IMR-90 (cell line): ENCODE measurements at regions not wholly inside any gene's neighbourhood (a gene's known extent, or its start where the extent isn't known, plus 50 kb on each side); places are given as distances from the start of the nearest gene placed in this dataset.

Experiments used
- ATAC-seq: fragments of 200-7000 bp; cut with Tn5 transposase; 2 replicates; pipeline ENCODE4 v1.9.1; 2020; ENCODE audit warnings: low read depth, mild to moderate bottlenecking, moderate library complexity
- BruUV-seq: library from RNA; stranded (reverse); fragments of 400-500 nt; replicated peaks from 2 replicates; lab custom pipeline; 2021; lab: Mats Ljungman, UMichigan
- CTCF ChIA-PET: fragments of 300-600 bp; formaldehyde crosslinking; extraction: SDS; loops from one replicate; lab custom pipeline; 2021; ENCODE audit warnings: antibody characterized with exemption; lab: Yijun Ruan, JAX
- POLR2A ChIA-PET: fragments of 300-600 bp; sonication (Branson Sonifier 250); formaldehyde crosslinking; loops from one replicate; lab custom pipeline; 2022; ENCODE audit warnings: antibody characterized with exemption; ENCODE audit not compliant: unreplicated experiment; lab: Charles Lee
- DNase-seq: peaks from one replicate; pipeline ENCODE4 v3.0.0; 2013
- H2AFZ ChIP-seq: replicated peaks from 2 replicates; pipeline ENCODE3; 2013; ENCODE audit warnings: low read length, mild to moderate bottlenecking; ENCODE audit not compliant: poor library complexity
- H2AK5ac ChIP-seq: 2 replicates; pipeline ENCODE4 v1.6.1; 2013; ENCODE audit warnings: low read depth, low read length, inconsistent platforms
- H2AK9ac ChIP-seq: replicated peaks from 2 replicates; pipeline ENCODE3; 2013; ENCODE audit warnings: mild to moderate bottlenecking, low read depth, low read length, moderate library complexity; ENCODE audit not compliant: poor library complexity
- H2BK120ac ChIP-seq: 2 replicates; pipeline ENCODE4 v1.6.1; 2013; ENCODE audit warnings: low read depth, low read length, inconsistent platforms
- H2BK15ac ChIP-seq: 3 replicates; pipeline ENCODE4 v1.6.1; 2013; ENCODE audit warnings: low read depth, low read length, inconsistent platforms
- H2BK20ac ChIP-seq: 2 replicates; pipeline ENCODE4 v1.6.1; 2013; ENCODE audit warnings: low read depth, mild to moderate bottlenecking, inconsistent platforms, low read length, moderate library complexity
- H2BK5ac ChIP-seq: 2 replicates; pipeline ENCODE4 v1.6.1; 2013; ENCODE audit warnings: mild to moderate bottlenecking, low read depth, low read length, inconsistent platforms; ENCODE audit not compliant: poor library complexity, severe bottlenecking
- H3K14ac ChIP-seq: replicated peaks from 2 replicates; pipeline ENCODE4 v1.6.1; 2013; ENCODE audit warnings: low read depth, low read length, inconsistent platforms
- H3K18ac ChIP-seq: 2 replicates; pipeline ENCODE4 v1.6.1; 2013; ENCODE audit warnings: low read depth, low read length, control low read depth
- H3K23ac ChIP-seq: 2 replicates; pipeline ENCODE4 v1.6.1; 2013; ENCODE audit warnings: low read depth, low read length, inconsistent platforms
- H3K27ac ChIP-seq: 2 replicates; pipeline ENCODE4 v1.5.1; 2013; ENCODE audit warnings: mild to moderate bottlenecking, control low read depth, low read length; ENCODE audit not compliant: insufficient read depth
- H3K27me3 ChIP-seq: 2 replicates; pipeline ENCODE4 v1.6.1; 2013; ENCODE audit warnings: low read length; ENCODE audit not compliant: control insufficient read depth, insufficient read depth
- H3K36me3 ChIP-seq: 2 replicates; pipeline ENCODE4 v1.6.1; 2013; ENCODE audit warnings: low read length, mixed read lengths; ENCODE audit not compliant: control insufficient read depth, insufficient read depth
- H3K4ac ChIP-seq: 2 replicates; pipeline ENCODE4 v1.6.1; 2013; ENCODE audit warnings: low read depth, low read length, inconsistent platforms
- H3K4me1 ChIP-seq: 2 replicates; pipeline ENCODE4 v1.6.1; 2013; ENCODE audit warnings: low read length, mixed read lengths; ENCODE audit not compliant: control insufficient read depth, insufficient read depth
- H3K4me2 ChIP-seq: 2 replicates; pipeline ENCODE4 v1.6.1; 2013; ENCODE audit warnings: low read depth, mild to moderate bottlenecking, control low read depth, low read length, moderate library complexity
- H3K4me3 ChIP-seq: 2 replicates; pipeline ENCODE4 v1.5.1; 2013; ENCODE audit warnings: low read depth, mild to moderate bottlenecking, control low read depth, low read length, moderate library complexity; ENCODE audit not compliant: insufficient read depth
- H3K56ac ChIP-seq: 2 replicates; pipeline ENCODE4 v1.6.1; 2013; ENCODE audit warnings: low read length, inconsistent platforms; ENCODE audit not compliant: insufficient read depth; ENCODE audit errors: extremely low read depth
- H3K79me1 ChIP-seq, 2 experiments: 2 replicates each; pipeline ENCODE4 v1.6.1; 2013; ENCODE audit warnings: low read length in 2 of 2, inconsistent platforms in 1 of 2, low read depth in 1 of 2
- H3K9ac ChIP-seq: 2 replicates; pipeline ENCODE4 v1.6.1; 2013; ENCODE audit warnings: low read depth, low read length, control low read depth
- H3K9me1 ChIP-seq: 2 replicates; pipeline ENCODE4 v1.6.1; 2013; ENCODE audit warnings: low read length, inconsistent platforms; ENCODE audit not compliant: insufficient read depth
- H3K9me3 ChIP-seq: 2 replicates; pipeline ENCODE4 v1.6.1; 2013; ENCODE audit warnings: low read length; ENCODE audit not compliant: control insufficient read depth, insufficient read depth
- H4K20me1 ChIP-seq: 2 replicates; pipeline ENCODE4 v1.6.1; 2013; ENCODE audit warnings: low read length, inconsistent platforms; ENCODE audit not compliant: insufficient read depth
- H4K5ac ChIP-seq: 2 replicates; pipeline ENCODE4 v1.6.1; 2013; ENCODE audit warnings: mild to moderate bottlenecking, low read depth, low read length, control low read depth
- H4K8ac ChIP-seq, 2 experiments: 2 replicates each; pipeline ENCODE4 v1.6.1; 2013; ENCODE audit warnings: low read depth in 2 of 2, low read length in 2 of 2, control low read depth in 1 of 2, inconsistent platforms in 1 of 2
- H4K91ac ChIP-seq: 2 replicates; pipeline ENCODE4 v1.6.1; 2013; ENCODE audit warnings: low read depth, low read length, inconsistent platforms; ENCODE audit not compliant: insufficient read depth
- BHLHE40 ChIP-seq: fragments of 150-350 bp; IDR thresholded peaks from 2 replicates; pipeline ENCODE4 v1.6.1; 2016; ENCODE audit warnings: mild to moderate bottlenecking, low read depth, low read length
- CHD1 ChIP-seq: IDR thresholded peaks from 2 replicates; pipeline ENCODE4 v1.6.1; 2012; ENCODE audit warnings: low read depth, low read length, improper control_type of control experiment
- FOS ChIP-seq: fragments of 150-350 bp; IDR thresholded peaks from 2 replicates; pipeline ENCODE4 v1.6.1; 2016; ENCODE audit warnings: low read depth, low read length
- MAZ ChIP-seq: IDR thresholded peaks from 2 replicates; pipeline ENCODE4 v1.6.1; 2012; ENCODE audit warnings: low read depth, mild to moderate bottlenecking, low read length, improper control_type of control experiment, moderate library complexity, borderline replicate concordance
- NFE2L2 ChIP-seq: fragments of 150-350 bp; IDR thresholded peaks from 2 replicates; pipeline ENCODE4 v1.6.1; 2016; ENCODE audit warnings: low read depth, mild to moderate bottlenecking, low read length
- RCOR1 ChIP-seq: IDR thresholded peaks from 2 replicates; pipeline ENCODE4 v1.6.1; 2012; ENCODE audit warnings: mild to moderate bottlenecking, low read length, improper control_type of control experiment; ENCODE audit not compliant: insufficient replicate concordance
- SMC3 ChIP-seq: fragments of 150-350 bp; IDR thresholded peaks from 2 replicates; pipeline ENCODE4 v1.6.1; 2016; ENCODE audit warnings: low read depth, mild to moderate bottlenecking, antibody characterized with exemption, low read length, moderate library complexity
- WGBS, 2 experiments: methylation state at CpG; one replicate each; pipeline versions ENCODE4 v1.1.5 to v1.1.7; 2013; ENCODE audit warnings: missing lambda C conversion rate in 2 of 2; ENCODE audit not compliant: insufficient read length in 1 of 2; ENCODE audit errors: extremely low coverage in 2 of 2; 5-methylcytosine and 5-hydroxymethylcytosine counted together
- dilution Hi-C: fragments of 300-500 bp; cut with HindIII; formaldehyde crosslinking; loops from one replicate; pipeline ENCODE4 v1.14.3; 2018; ENCODE audit warnings: low sequenced_read_pairs; ENCODE audit not compliant: unreplicated experiment
- in situ Hi-C: fragments of 300-500 bp; cut with MboI; formaldehyde crosslinking; loops from 3 replicates; pipeline ENCODE4 v1.14.3; 2019; ENCODE audit warnings: low sequenced_read_pairs, inconsistent platforms, mixed read lengths
- intact Hi-C: fragments of 100-400 bp; cut with micrococcal nuclease; formaldehyde crosslinking; loops from 2 replicates; pipeline ENCODE4 v1.10.0; 2022
- TF ChIP-seq, protein P1 (sequence below): fragments of 150-350 bp; IDR thresholded peaks from 2 replicates; pipeline ENCODE4 v1.6.1; 2017; ENCODE audit warnings: mild to moderate bottlenecking, antibody characterized with exemption, low read length, low read depth
- TF ChIP-seq, protein P2 (sequence below): conservative IDR thresholded peaks from 2 replicates; pipeline ENCODE4 v1.5.1; 2012; ENCODE audit warnings: mild to moderate bottlenecking, low read depth, low read length, improper control_type of control experiment

DNA sequence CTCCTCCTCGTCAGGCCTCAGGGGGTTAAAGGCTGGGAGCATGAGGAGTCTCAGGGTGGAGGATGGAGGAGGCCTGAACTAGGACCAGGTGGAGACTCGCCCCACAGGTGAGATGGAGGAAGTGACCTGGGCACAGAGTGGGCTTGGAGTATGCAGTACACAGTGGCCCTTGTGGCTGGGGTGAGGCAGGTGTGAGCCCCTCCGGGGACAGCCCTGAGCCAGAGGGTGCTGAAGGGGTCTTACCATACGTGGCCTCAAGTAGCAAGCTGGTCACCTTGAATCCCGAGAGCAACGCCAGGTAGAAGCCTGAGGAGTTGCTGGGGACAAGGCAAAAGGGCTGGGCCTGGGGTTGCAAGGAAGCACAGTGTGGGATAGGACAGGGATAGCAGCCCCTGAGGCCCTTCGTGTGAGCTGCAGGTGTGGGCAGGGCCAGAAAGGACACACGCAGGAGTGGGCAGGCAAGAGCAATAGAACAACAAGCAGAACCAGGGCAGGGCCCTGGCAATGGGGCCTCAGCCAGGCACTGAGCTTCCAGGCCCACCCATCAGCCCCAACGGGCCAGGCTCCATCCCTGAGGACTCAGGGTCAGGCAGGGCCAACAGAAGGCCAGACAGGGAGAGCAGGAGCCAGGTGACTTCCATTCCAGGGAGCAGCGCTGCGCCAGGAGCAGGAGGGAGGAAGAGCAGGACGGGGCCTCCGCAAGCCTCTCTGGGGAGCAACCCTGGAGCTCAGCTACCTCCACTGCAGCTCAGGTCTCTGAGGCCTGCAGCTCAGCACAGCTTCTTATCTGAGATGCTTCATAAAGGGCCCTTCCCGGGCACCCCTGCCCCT is 64.2 kb upstream of the TNRC6C start:
- no TSS peak for BruUV-seq
- Histone ChIP-seq H3K4ac (no peak overlapping the region), H3K14ac (no peak overlapping the region), H3K9me1 (no peaks in the 10 kb centered on the region), H3K4me3 (no peak overlapping the region), H3K9ac (no peak overlapping the region), H2BK15ac (no peak overlapping the region), H3K9me3 (no peaks in the 10 kb centered on the region), H3K36me3 (no peaks in the 10 kb centered on the region), H3K56ac (no peak overlapping the region), H3K27me3 (peaks cover 49% of the 10 kb centered on the region), H2BK120ac (no peak overlapping the region), H3K4me2 (no peak overlapping the region), H2AFZ (no peak overlapping the region), H4K5ac (no peak overlapping the region), H4K91ac (no peak overlapping the region), H3K27ac (no peak overlapping the region), H3K79me1 (no peaks in the 10 kb centered on the region), H3K18ac (no peak overlapping the region), H2AK5ac (no peak overlapping the region), H4K20me1 (no peaks in the 10 kb centered on the region; the same call in 1 of the 2 replicates), H4K8ac (no peak overlapping the region), H2AK9ac (no peak overlapping the region), H2BK5ac (no peak overlapping the region), H3K23ac (no peak overlapping the region), H3K4me1 (no peaks in the 10 kb centered on the region), H2BK20ac (no peak overlapping the region)
- POLR2A ChIA-PET: no interaction called here
- no peak for ATAC-seq
- DNase-seq: no peak
- WGBS, 2 experiments: 75% methylated on average over 8 of the region's 14 CpGs; no CpG with 5 or more reads in 1 of the 2 experiments
- intact Hi-C loops: no loop called here
- in situ Hi-C loops: no loop called here
- TF ChIP-seq, protein P1, sequence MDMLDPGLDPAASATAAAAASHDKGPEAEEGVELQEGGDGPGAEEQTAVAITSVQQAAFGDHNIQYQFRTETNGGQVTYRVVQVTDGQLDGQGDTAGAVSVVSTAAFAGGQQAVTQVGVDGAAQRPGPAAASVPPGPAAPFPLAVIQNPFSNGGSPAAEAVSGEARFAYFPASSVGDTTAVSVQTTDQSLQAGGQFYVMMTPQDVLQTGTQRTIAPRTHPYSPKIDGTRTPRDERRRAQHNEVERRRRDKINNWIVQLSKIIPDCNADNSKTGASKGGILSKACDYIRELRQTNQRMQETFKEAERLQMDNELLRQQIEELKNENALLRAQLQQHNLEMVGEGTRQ: no peak
- TF ChIP-seq NFE2L2 (no peak), FOS (no peak), SMC3 (no peak), MAZ (no peak), BHLHE40 (no peak), RCOR1 (no peak), CHD1 (no peak)
- TF ChIP-seq, protein P2, sequence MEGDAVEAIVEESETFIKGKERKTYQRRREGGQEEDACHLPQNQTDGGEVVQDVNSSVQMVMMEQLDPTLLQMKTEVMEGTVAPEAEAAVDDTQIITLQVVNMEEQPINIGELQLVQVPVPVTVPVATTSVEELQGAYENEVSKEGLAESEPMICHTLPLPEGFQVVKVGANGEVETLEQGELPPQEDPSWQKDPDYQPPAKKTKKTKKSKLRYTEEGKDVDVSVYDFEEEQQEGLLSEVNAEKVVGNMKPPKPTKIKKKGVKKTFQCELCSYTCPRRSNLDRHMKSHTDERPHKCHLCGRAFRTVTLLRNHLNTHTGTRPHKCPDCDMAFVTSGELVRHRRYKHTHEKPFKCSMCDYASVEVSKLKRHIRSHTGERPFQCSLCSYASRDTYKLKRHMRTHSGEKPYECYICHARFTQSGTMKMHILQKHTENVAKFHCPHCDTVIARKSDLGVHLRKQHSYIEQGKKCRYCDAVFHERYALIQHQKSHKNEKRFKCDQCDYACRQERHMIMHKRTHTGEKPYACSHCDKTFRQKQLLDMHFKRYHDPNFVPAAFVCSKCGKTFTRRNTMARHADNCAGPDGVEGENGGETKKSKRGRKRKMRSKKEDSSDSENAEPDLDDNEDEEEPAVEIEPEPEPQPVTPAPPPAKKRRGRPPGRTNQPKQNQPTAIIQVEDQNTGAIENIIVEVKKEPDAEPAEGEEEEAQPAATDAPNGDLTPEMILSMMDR: no peak
- dilution Hi-C loops: no loop called here
- CTCF ChIA-PET: no interaction called here
